IPS-18c (cell line): ENCODE measurements at regions not wholly inside any gene's neighbourhood (a gene's known extent, or its start where the extent isn't known, plus 50 kb on each side); places are given as distances from the start of the nearest gene placed in this dataset.
"Not testable (repeated sequence)": the region's sequence is repeated elsewhere in the genome, so short reads cannot be mapped to it uniquely, and the experiment has no call there.

Source experiments
- H3K4me3 ChIP-seq: 2 replicates; pipeline ENCODE4 v1.7.0; 2013; ENCODE audit warnings: low read depth, mild to moderate bottlenecking, low read length, moderate library complexity; ENCODE audit not compliant: insufficient read depth
- H3K9me3 ChIP-seq: one replicate; pipeline ENCODE4 v1.6.1; 2013; ENCODE audit warnings: mild to moderate bottlenecking, low read length, moderate library complexity; ENCODE audit not compliant: control insufficient read depth, insufficient read depth

GRCh38 chr1:208475951-208476845 is 232.0 kb upstream of the PLXNA2 start:
- no peak overlapping the region for H3K4me3 ChIP-seq
- H3K9me3 ChIP-seq, result no peaks in the 10 kb centered on the region

- Histone ChIP-seq H3K4me3 (no peak overlapping the region), H3K9me3 (no peaks in the 10 kb centered on the region)
Measured at GRCh38 chr1:208476846-208477170, 232.6 kb upstream of the PLXNA2 start.

GRCh38 chr1:208479435-208479834 is 235.3 kb upstream of the PLXNA2 start:
- no peak overlapping the region for H3K4me3 ChIP-seq
- no peaks in the 10 kb centered on the region for H3K9me3 ChIP-seq

DNA sequence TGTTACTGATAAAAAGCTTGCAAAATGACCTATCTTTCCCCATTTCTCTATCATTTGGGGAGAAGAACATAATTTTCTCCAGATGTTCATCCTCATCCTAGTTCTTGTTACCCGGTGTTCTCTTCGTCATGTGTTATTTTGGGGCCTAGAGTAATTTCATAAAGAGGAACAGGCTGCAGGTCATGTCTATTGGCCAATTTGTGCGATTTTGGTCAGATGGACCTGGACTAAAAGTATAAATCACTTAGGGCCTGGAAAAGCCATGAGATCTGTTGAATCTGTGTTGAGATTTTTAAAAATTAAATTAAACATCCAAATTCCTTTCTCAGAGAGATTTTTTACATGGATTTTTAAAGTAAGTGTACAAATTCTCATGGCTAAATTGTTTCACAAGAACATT is 241.3 kb upstream of the PLXNA2 start:
- Histone ChIP-seq H3K4me3 (no peak overlapping the region), H3K9me3 (no peaks in the 10 kb centered on the region)

DNA sequence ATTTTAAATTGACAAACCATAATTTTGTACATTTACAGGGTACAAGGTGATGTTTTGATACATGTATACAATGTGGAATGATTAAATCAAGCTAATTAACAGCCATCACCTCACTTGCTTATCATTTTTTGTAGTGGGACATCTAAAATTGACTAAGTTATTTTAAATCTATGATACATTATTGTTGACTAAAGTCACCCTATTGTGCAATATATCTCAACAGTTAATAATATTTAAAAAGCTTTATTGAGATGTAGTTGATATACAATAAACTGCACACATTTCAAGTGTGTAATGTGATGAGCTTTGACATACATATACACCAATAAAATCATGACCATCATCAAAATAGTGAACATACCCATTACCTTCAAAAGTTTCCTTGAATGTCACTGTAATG is 242.5 kb upstream of the PLXNA2 start:
- no peaks in the 10 kb centered on the region for H3K9me3 ChIP-seq

DNA sequence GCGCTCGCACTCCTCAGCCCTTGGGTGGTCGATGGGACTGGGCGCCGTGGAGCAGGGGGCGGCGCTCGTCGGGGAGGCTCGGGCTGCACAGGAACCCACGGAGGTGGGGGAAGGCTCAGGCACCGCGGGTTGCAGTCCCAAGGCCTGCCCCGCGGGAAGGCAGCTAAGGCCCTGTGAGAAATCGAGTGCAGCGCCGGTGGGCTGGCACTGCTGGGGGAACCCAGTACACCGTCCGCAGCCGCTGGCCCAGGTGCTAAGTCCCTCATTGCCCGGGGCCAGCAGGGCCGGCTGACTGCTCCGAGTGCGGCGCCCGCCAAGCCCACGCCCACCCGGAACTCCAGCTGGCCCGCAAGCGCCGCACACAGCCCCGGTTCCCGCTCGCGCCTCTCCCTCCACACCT is 244.2 kb upstream of the PLXNA2 start:
- H3K4me3 ChIP-seq, H3K9me3 ChIP-seq: not testable (repeated sequence)

More for the DNA sequence above, 242.5 kb upstream of the PLXNA2 start:
- H3K4me3 ChIP-seq, result no peak overlapping the region

DNA sequence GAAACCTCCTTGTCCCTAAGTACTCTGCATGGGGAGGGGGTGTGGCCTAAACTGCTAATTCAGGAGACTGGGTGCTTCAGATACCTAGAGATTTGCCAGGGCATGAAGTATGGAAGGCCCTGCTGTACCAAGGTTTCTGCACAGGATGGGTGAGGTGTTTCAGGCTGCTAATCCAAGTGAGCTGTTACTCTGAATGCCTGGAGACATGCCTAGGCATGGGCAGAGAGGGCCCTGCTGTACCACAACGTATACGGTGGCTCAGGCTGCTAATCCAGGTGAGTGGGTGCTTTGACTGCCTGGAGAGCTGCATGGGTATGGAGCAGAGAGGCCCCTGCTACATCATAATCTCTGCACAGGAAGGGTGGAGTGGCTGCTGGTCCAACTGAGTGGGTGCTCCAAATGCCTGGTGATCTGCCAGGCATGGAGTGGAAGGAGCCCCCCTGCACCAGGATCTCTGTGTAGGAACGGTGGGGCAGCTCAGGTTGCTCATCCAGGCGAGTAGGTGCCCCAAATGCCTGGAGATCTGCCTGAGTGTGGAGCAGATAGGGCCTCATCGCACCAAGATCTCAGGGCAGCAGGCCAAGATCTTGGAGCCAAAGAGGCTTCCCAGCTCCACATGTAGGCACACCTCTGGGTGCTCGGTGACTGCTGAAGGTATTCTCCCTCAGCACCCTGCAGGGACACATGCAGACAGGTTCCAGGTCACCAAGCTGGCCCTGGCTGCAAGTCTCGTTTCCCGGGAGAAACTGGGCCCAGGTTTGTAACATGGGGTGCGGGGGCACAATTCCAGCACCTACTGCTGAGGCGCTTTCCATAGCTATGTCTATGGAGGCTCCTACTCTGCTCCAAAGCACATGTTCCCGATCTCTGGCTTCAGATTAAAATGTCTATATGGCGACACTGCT is 252.5 kb upstream of the PLXNA2 start:
- Histone ChIP-seq H3K9me3 (no peaks in the 10 kb centered on the region), H3K4me3 (no peak overlapping the region)

- Histone ChIP-seq H3K4me3 (no peak overlapping the region), H3K9me3 (no peaks in the 10 kb centered on the region)
Measured at GRCh38 chr1:208497866-208498541, 253.8 kb upstream of the PLXNA2 start.

DNA sequence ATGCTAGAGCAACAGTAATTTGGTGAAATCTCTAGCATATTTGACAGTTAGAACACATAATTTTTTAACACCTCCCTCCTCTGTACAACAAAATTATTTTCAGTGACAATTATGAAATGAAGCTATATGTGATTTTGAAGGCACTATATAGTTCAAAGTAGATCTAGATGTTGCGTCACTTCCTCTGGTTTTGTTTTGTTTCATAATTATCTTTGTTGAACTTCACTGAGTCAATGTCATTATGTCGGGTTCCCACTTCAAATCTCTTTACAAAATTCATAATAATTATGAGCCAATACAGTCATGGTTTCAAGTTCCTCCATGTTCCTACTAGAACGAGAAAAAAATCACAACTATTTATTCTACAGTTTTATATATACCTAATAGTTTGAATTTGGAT is 254.8 kb upstream of the PLXNA2 start:
- Histone ChIP-seq H3K9me3 (no peaks in the 10 kb centered on the region), H3K4me3 (no peak overlapping the region)

DNA sequence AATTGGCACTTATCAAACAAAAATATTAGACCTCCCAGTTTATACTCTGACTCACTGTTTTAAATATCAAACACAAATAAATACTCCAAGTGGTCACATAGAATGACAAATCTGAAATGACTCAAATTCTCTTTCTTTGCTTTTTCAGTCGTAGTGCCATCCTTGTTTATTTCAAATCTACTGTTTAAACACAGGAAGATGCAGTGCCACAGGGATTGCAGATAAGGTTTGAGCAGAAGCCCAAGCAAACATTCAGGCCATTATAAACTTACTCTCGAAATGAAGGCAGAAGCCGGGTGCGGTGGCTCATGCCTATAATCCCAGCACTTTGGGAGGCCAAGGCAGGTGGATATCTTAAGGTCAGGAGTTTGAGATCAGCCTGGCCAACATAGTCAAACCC is 255.4 kb upstream of the PLXNA2 start:
- no peak overlapping the region for H3K4me3 ChIP-seq
- H3K9me3 ChIP-seq, result no peaks in the 10 kb centered on the region

DNA sequence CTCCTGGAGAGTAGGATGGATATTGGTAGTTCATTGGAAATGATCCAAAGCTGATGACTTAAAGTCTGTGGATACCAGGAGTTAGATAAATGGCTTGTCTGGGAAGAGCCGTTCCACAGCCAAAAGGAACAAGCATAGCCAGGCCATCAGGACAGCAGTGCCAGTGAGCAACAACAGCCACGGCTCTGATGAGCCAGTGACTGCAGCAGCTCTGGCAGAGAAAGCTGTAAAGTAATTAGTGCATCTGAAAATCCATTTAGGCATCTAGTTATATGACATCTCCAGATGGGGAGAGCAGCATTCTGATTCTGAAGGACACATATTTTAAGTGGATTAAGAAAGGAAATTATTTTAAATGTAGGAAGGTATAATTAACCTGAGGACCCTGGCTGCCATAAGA is 256.2 kb upstream of the PLXNA2 start:
- Histone ChIP-seq H3K9me3 (no peaks in the 10 kb centered on the region), H3K4me3 (no peak overlapping the region)

DNA sequence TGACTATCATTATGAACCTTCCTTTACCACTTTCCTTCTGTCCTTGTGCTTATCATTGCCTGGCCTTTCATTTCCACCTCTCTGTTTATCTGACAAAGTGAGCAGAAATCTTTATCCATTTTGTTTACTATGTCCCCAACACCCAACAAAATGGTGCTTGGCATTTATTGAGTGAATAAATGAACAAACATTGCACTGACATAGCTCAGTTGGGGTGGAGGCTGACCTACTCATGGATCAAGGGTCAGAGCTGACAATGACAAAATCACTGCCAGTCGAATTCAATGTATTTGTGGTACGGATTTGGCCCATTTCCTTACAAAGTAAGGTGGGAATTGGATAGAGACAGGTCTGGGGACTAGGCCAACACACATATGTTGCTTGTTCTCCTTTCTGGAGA is 257.4 kb upstream of the PLXNA2 start:
- H3K4me3 ChIP-seq, result no peak overlapping the region
- no peaks in the 10 kb centered on the region for H3K9me3 ChIP-seq

GRCh38 chr1:208503787-208504186 is 259.6 kb upstream of the PLXNA2 start:
- Histone ChIP-seq H3K4me3 (no peak overlapping the region), H3K9me3 (no peaks in the 10 kb centered on the region)

DNA sequence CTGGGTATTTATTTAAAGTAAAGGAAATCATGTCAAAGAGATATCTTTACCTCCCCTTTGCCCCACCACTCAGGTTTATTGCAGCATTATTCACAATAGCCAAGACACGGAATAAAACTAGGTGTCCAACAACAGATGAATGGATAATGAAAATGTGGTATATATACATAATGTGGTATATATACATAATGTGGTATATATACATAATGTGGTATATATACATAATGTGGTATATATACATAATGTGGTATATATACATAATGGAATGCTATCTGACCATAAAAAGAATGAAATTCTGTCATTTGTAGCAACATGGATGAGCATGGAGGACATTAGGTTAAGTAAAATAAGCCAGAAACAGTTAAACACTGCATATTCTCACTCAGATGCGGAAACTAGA is 262.6 kb upstream of the PLXNA2 start:
- Histone ChIP-seq H3K9me3 (no peaks in the 10 kb centered on the region), H3K4me3 (no peak overlapping the region)

DNA sequence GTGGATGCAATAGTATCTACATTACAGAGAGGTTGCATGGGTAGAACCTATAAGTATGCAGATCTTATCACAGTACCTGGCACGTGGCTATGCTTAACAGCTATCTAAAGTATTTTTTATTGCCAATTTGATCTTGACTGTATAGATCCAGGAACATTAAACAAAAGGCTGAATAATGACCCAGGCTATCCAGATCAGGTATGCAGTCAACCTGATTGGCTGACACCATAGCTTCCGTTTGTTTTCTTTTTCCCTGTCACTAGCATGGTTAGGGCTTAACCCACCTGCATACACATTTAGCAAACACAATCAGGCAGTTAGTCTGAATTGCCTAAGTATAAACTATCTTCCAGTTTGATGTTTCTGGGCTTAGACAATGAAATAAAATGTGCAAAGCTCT is 264.9 kb upstream of the PLXNA2 start:
- H3K9me3 ChIP-seq, result no peaks in the 10 kb centered on the region
- no peak overlapping the region for H3K4me3 ChIP-seq

DNA sequence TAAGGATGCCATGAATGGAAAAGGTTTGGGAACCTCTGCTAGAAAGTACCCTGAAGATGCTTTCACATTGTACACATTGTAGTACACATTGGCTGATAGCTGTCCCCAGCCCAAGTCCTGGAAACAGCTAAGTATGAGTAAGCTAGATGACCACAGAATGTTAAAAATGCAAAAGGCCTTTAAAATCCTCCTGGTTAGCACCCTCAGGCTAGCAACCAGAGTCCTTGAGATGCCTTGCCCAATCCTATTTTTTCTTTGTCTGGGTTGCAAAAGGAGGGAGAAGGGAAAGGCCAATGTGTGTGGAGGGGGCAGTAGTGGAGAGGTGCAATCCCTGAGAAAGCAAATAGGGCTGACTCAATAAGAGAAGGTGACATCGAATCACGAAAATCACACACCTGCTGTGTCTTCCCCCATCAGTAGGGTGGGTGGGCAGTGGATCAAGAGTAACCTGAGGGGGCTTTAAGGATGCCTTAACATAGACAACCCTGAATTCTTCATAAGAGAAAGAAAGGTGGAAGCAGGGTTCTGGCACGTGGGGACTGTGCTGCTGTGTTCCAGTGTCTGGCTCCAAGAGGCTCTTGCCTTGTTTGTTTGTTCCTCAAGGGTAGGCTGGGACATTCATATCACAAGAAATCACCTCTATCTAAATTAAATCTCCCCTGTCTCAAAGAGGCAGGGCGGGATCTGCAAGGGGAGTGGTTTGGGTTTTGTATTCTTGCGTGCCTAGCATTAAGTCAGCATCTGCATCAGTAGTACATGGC is 266.2 kb upstream of the PLXNA2 start:
- no peak overlapping the region for H3K4me3 ChIP-seq

DNA sequence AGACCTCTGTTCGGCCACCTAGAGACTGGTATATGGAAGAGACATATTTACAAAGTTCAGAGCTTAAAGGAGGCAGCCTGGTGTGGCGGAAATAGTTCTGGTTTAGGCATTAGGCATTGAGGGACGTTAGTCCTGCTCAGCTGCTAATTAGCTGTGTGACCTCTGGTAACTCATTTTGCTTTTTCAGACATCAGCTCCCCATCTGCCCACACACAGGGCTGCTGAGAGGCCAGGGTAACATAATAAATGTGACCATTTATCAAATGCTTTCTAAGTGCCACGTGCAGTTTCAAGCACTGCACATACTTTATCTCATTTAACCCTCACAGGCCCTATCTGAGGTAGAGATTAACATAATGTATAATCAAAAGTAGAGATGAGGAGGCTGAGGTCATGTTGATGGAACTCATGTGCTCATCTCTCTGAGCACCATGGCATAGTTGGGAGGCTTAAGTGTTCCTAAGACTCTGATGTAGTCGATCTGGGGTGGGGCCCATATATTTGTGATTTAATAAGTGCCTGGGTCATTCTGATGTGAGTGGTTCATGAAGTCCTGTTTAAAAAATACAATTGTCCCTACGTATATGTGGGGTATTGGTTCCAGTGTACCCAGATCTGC is 267.2 kb upstream of the PLXNA2 start:
- H3K4me3 ChIP-seq, result no peak overlapping the region
- H3K9me3 ChIP-seq, result no peaks in the 10 kb centered on the region

More for the DNA sequence above, 266.2 kb upstream of the PLXNA2 start:
- no peaks in the 10 kb centered on the region for H3K9me3 ChIP-seq
